COLO668 (cell line): ENCODE measurements at regions not wholly inside any gene's neighbourhood (a gene's known extent, or its start where the extent isn't known, plus 50 kb on each side); places are given as distances from the start of the nearest gene placed in this dataset.
"Not testable (repeated sequence)": the region's sequence is repeated elsewhere in the genome, so short reads cannot be mapped to it uniquely, and the experiment has no call there.

ENCODE experiments used
- DNase-seq: peaks from one replicate; lab custom pipeline; 2025; ENCODE audit not compliant: unreplicated experiment; lab: John Stamatoyannopoulos, UW

DNA sequence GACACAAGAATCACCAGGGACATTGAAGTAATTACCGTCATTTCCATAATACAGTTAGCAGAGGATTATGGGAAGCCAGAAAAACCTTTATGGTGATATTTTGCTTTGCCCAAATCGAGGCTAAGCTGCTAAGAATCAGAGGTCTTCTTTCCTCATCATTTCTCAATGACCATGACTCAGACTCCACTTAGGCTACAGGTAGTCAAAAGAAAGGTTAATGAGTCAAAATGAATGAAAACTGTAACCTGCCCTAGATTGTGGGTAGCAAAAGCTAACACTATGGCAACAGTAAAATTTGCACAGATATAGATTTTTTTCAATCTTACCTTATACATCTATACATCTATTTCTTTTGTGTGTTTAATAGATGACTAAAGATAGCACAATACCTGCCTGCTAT, 185.8 kb downstream of the CARTPT start:
- DNase-seq, result no peak

DNA sequence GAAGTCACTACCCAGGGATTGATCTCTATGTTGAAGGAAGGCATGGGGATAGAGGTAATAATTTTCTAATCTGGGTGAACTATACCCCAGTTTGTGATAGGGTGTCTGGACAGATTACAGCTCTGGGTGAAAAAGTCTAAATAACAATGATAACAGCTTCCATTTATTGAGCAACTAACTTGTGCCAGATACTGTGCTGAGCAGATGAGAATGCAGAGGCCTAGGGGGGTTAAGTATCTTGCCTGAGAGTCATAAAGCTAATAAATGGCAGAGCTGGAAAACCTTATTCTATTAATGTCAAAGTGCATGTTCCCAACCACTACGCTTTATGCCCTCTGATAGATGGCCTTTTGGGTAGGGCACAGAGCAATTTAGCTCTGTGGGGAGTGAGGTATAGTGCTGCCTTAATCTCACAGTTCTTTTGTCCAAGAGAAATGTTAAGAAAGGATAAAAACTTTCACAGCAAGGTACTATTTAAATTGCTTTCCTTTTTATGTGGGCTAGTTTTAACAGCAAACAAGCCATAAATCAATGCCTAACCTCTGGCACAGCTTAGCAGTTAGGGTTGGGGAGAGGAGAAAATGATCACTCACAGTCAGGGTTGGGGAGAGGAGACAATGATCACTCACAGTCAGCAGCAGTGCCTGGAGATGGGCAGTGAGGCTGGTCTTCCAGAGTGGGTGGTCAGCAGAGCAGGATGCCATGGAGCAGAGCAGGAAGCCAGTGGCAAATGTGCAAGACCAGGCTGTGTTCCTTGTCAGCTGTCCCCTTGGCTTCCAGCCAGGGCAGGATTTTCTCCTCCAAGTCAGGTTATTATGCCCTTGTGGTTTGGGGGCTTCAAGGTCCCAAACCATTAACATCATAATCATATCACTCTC, 187.0 kb downstream of the CARTPT start:
- DNase-seq, result no peak

DNA sequence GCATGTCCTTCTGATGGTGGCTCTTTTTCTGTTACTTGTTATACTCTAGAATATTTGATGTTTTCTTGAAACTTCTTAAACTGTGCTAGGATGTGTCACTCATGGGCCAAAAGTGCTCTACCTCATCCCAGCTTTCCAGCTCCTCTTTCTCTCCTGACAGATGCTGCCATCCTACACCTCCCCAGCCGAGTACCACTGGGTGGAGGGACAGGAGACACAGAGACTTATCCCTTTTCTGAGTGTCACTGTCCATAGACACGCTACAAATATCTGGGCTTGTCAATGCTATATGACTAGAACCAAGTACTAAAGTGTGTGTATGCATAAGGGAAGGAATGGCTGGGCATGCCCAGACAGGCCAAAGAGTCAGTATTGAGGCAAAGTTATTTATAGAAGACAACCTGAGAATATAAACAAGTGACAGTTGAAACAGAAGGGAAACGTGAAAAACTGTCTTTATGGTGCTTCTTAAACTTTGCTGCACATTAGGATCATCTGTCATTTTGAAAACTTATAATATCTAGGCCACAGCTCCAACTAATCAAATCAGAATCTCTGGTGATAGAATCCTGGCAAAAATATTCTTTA, 188.0 kb downstream of the CARTPT start:
- no peak for DNase-seq

DNA sequence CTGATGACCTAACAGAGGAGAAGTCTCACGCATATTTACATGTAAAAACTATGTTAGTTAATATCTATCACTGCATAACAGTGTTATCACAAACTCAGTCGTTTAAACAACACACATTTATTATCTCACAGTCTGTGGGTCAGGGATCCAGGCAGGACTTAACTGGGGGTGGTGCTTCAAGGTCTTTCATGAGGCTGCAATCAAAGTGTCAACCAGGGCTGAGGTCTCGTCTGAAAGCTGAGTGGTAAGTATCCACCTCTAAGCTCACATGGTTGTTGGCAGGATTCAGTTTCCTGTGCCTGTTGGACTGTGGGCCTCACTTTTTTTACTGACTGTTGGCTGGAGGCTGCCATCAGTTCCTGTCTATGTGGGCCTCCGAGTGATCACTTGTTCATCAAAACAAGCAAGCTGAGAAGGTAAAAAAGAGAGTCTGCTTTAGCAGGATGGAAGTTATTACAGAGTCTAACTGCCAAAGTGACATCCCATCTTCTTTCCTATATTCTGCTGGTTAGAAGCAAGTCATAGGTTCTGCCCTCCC, 188.6 kb downstream of the CARTPT start:
- no peak for DNase-seq

DNA sequence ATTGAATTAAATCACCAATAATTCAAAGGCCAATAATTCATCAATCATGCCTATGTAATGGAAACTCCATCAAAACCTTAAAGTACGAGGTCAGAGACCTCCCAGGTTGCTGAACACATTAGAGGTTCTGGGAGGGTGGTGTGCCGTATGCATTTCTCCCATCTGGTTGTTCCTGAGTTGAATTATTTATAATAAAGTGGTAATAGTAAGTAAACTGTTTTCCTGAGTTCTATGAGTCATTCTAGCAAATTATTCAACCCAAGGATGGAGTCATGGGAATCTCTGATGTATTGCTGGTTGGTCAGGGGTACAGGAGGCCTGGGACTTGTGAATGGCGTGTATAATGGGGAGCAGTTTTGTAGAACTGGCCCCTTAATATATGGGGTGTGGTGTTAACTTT, 191.7 kb downstream of the CARTPT start:
- no peak for DNase-seq

DNA sequence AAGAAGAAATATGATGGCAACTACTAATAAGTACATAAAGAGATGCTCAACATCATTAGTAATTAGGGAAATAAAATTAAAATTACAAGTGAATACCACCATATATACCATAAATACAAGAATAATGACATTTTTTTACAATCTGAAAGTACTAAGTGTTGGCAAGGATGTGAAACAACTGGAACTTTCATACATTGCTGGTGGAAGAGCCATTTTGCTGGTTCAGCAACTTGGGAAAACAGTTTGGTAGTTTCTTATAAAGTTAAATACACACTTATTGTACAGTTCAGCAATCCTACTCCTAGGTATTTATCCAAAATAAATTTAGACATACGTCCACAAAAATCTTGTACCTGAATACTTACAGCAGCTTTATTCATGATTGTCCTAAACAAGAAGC, 192.9 kb downstream of the CARTPT start:
- DNase-seq, result no peak

DNA sequence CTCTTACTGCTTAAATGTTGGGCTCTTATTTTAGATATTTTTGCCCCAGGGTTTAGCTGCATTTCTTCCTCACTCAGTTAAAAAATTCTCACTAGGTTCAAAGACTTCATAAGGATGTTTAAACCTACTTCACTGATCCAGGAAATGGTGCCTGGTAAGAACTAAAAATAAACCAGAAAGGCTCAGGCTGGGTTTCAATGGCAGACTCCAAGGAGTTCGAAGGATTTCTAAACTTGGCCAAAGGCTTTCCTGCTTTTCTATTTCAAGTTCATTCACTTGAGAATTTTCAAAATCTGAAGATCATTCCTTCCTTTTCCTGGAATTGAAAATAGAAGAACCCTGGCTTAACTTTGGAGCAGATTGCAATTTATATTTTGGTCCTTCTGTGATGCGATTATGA, 193.0 kb upstream of the MAP1B start:
- DNase-seq, result no peak

DNA sequence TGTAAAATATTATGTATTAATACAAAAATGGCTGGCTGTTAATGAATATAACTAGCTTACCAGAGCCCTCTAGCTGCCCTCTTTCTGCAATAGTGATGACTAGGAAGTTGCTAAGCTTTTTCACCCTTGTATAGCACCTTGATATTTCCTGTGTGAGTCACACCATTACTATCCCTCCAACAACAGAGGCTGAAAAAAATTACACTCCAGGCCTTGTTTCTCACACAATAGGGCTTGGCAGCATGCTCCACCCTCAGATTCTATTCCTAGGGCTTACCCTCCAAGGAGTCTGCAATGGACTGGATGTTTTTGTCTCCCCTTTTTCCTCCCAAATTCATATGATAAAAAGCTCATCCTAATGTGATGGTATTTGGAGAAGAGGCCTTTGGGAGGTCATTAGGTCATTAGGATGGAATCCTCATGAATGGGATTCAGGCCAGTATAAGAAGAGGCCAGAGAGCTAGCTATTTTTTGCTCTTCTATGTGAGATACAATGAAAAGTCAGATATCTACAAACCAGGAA, 184.6 kb upstream of the MAP1B start:
- DNase-seq, result no peak

DNA sequence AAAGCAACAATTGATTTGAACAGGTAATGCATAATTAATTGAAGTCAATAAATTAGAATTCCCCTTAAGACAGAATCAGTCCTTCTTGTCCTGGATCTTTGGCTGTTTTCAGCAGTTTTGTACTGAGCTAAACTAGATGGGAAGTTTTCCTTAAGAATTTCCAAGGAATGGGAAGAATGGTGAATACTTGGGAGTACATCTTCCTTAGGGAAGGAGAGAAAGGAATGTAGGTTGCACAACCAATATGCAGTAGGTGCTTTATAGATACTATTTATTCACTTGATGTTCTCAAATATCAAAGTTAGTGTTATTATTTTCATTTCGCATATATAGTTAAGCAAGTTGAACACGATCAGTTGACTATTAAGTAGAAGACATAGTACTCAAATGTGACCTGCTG, 183.5 kb upstream of the MAP1B start:
- no peak for DNase-seq

DNA sequence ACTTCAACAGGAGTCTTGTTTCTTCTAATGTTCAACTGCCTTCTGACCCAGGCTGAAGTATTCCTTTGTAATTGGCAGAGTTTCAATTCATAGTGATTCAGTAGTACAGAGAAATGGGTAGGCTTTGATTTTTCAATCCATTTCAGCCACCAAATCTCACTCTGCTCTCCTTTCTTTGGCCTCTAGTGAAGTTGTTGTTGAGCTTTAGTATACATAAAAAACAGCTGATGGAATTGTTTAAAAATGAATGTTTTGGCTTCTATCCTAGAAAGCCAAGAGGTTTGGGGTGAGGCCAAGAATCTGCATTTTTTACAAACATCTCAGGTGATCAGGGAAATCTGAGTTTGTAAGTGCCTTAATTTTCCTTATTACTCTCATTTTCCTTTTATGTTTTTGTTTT, 182.9 kb upstream of the MAP1B start:
- DNase-seq, result no peak

DNA sequence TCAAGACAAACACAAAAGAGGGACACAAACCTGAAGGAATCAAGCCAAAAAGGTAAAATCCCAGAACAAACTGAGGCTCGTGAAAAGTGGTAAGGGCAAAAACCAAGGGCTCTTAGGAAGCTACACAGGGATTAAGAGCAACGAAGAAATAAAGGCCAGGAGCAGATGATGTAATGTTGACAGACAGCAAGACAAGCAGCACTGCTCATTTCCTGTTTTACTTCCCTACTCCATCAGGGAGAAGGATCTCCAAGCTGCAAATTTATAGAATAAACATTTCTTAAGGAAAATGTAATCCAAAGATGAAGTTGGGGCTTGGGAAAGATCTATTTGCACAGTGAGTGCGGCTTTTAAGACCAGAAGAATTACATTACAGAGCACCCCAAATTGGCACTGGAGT, 182.3 kb upstream of the MAP1B start:
- no peak for DNase-seq

DNA sequence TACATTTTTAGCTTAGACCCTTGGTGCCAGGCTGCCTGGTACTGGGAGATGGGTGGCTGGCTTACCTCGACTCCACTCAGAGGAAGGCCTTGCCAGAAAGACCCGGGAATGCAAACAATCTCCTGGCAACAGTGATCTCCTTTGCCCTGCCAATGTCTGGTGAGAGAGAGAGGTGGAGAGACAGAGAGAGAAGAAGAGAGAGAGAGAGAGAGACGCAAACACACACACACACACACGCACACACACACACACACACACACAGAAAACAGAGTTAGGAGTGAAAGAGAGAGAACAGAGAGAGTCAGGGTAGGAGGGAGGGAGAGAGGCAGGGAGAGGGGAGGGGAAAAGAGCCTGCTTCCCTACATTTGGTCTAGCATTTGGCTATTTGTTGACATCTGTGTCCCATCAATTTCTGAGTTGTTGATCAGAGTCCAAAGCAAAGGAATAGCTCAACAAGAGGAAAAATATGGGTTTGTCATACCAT, 181.6 kb upstream of the MAP1B start:
- DNase-seq, result no peak

DNA sequence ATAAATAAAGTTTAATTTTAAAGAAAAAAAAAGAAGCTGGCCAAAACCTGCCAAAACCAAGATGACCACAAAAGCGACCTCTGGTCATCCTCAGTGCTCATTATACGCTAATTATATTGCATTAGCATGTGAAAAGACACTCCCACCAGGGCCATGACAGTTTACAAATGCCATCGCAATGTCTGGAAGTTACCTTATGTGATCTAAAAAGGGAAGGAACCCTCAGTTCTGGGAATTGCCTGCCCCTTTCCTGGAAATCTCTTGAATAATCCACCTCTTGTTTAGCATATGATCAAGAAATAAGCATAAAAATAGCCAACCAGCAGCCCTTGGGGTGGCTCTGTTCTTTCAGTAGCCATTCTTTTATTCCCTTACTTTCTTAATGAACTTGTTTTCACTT, 178.3 kb upstream of the MAP1B start:
- DNase-seq, result no peak

DNA sequence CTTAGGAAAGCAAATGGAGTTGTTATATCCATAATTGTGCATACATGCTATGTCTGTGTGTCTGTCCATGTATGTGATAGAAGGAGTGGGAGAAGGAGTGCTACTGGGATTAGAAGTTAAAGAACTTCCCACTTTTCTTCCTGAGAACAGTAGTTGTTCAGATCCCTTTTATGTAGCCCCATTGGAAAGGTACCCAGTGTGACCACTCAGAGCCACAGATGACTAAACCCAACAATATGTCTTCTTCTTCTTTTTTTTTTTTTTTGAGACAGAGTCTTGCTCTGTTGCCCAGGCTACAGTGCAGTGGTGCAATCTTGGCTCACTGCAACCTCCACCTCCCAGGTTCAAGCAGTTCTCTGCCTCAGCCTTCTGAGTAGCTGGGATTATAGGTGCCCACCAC, 176.7 kb upstream of the MAP1B start:
- DNase-seq, result not testable (repeated sequence)

DNA sequence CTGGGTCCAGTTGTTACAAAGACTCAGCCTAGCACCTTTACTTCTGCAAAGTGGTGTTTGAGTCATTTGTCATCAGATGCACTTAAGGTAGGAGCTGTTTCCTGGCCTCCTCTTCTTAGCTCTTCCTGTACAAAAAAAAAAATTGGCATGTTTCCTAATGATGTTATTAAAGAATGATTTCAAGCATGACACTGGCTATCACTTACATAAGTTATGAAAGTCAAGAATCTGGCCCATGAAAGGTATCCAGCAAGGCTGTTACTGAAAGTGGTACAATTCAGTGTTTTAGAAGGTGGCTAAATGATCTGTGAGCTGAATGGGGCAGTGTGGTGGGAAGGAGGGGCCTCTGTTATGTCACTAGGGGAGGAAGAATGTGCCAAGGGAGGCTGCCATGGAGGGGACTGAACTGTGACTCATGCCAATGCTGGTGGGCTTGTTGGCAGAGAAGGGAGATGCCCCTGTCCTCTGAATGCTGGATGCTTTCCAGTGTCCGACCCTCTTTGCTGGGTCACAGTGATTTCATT, 175.1 kb upstream of the MAP1B start:
- DNase-seq, result peak; percentile 10

DNA sequence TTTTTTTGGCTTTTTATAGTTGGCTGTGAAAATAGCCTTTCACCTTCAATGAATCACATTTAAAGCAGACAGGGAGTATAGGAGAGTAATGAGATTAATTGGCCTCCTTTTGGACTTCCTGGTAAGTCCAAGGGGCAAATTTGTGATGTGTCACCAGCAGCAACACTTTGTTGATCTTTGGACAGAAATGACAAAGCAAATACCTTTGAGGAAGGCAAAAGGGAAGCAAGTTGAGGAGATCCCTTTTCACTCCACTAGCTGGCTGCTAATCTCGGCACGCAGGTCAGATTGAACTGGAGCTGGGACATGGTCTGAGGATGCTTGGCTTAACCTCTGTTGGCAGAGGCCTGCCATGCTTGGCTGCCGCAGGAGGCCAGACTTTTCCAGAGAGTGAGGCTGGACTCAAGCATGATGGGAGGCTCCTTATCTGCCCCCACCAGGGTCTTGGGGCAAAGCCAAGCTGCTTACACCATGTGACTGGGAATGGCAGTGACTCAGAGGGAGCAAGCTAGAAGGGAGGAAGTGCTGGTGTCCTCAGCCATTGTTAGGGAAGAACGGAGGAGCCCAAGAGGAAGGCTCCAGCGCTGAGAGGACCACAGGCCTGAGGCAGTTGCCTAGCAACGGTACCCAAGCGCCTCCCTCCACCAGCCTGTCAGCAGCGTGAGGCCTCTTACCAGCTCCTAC, 174.5 kb upstream of the MAP1B start:
- DNase-seq, result peak; percentile 55

DNA sequence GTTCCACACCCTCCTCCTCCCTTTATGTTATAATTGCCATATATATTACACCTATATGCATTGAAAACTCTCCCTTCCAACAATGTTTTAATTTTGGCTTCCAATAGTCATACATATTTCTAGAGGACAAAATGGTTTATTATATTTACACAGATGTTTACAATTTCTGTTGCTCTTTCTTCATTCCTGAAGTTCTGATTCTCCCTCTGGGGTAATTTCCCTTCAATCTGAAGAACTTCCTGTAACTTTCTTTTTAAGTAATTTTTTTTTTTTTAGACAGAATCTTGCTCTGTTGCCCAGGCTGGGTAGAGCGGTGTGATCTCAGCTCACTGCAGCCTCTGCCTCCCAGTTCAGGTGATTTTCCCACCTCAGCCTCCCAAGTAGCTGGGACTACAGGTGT, 173.0 kb upstream of the MAP1B start:
- DNase-seq, result no peak

DNA sequence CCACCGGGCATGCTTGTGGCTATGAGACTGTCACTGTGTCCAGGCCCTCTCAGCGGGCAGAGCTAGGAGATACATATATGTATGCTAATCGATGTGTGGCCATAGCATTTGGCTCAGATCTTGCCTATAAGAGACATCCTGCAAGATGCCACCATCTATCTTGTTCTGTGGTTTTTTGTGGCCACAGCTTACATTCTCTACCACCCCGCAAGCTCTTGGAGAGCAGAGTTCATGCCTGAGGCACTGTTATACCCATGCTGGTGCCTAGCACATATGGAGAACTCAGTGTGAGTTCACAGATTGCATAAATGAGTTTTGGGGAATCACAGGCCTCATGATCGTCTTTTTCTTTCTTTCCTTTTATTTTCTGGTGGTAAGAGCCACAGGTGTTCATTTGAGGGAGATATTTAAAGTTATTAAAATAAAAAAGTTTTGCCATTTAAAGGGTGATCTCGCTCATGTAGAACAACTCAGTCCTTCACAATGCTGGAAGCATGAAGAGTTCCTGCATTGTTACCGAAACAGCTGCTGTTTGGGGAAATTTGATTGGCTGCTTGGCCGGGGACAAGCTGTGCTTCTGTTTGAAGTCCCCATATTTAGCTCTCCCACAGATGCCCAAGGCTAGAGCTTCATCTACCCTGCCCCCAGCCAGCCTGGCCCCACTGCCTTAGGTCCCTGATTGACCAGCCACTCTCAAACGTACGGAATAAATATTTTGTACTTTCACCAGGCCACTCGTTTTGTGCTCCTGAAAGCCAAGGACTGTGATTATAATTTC, 169.2 kb upstream of the MAP1B start:
- DNase-seq, result peak; percentile 53

DNA sequence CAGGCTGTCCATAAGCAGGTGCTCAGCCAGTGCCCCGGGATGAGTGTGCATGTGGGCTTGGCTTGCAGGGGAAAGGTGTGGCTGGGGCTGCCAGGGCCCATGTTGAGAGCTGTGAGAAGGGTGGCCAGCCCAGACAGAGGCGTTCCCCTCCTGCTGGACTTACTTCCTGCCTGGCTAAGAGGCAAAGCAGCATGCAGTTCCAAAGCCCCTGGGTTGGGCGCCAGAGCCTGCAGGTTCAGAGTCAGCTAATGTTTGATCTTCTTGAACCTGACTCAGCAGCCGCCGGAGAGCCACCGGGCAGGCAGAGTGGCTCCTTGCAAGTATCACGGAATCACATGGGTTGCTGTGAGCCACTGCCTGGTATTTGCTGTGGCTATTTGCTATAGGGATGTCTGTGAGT, 168.4 kb upstream of the MAP1B start:
- DNase-seq, result peak; percentile 77

DNA sequence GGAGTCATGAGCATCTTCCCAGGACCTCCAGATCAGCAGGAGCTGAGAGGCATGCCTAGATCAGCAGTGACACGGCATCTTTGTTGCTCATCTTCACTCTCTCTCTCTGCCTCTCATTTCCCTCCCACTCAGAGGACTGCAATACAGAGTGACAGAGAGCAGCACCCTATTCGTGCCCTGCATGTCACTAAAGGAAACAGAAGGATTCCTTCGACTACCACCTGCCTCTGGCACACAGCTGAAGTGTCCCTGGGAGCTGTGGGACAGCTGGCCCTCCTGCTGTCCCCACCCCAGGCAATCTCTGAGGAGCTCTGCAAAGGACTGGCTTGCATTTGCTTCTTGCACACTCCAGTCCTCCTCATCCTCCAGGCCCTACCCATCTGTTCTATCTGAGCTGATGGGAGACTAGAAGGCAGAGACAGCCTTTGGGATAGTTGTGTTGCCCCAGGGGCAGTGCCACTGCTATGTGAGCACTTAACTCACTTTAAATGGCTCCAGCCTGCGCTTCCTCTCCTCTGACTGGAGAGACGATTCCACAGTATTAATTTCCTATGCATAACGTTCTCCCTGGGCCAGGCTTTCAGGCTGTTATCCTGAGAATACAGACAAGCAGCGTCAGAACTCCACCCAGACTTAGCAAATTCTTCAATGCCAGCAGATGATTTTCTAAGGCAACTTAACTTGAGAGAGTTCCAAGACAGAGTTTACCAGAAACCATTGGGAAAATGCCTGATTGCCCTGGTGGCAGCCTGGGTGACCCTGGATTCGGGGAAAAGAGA, 167.6 kb upstream of the MAP1B start:
- peak; percentile 13 for DNase-seq
